Activated CD8-positive, alpha-beta T cell treated with anti-CD3 and anti-CD28 coated beads, Interleukin-2, amount 10 ng/mL, durations not matched to agents 7 days and 5 days (primary cell): ENCODE measurements at regions not wholly inside any gene's neighbourhood (a gene's known extent, or its start where the extent isn't known, plus 50 kb on each side); places are given as distances from the start of the nearest gene placed in this dataset.

Source experiments
- ATAC-seq: fragments of 150-1000 bp; cut with Tn5 transposase; one replicate; pipeline ENCODE4 v1.10.0; 2021; ENCODE audit warnings: moderate library complexity
- CTCF ChIA-PET: fragments of 350-600 bp; sonication (Branson Sonifier 250); formaldehyde crosslinking; loops from one replicate; lab custom pipeline; 2021; ENCODE audit warnings: antibody characterized with exemption; lab: Charles Lee
- POLR2A ChIA-PET: fragments of 350-600 bp; sonication (Branson Sonifier 250); formaldehyde crosslinking; loops from one replicate; lab custom pipeline; 2021; ENCODE audit warnings: antibody characterized with exemption; lab: Charles Lee
- DNase-seq: peaks from one replicate; pipeline ENCODE4 v3.0.0-alpha.2; 2020
- H3K27ac Mint-ChIP-seq: one replicate; pipeline ENCODE4 v1.8.0; 2021; ENCODE audit warnings: mild to moderate bottlenecking, mixed read lengths
- H3K27me3 Mint-ChIP-seq: one replicate; pipeline ENCODE4 v1.8.0; 2021; ENCODE audit warnings: low read depth, mixed read lengths
- H3K36me3 Mint-ChIP-seq: one replicate; pipeline ENCODE4 v1.8.0; 2021; ENCODE audit warnings: low read depth, mixed read lengths
- H3K4me1 Mint-ChIP-seq: one replicate; pipeline ENCODE4 v1.8.0; 2021; ENCODE audit warnings: low read depth, mixed read lengths
- H3K4me3 Mint-ChIP-seq: one replicate; pipeline ENCODE4 v1.8.0; 2021; ENCODE audit warnings: mild to moderate bottlenecking, mixed read lengths
- H3K9me3 Mint-ChIP-seq: one replicate; pipeline ENCODE4 v1.8.0; 2022; ENCODE audit warnings: mixed read lengths; ENCODE audit not compliant: insufficient read depth

DNA sequence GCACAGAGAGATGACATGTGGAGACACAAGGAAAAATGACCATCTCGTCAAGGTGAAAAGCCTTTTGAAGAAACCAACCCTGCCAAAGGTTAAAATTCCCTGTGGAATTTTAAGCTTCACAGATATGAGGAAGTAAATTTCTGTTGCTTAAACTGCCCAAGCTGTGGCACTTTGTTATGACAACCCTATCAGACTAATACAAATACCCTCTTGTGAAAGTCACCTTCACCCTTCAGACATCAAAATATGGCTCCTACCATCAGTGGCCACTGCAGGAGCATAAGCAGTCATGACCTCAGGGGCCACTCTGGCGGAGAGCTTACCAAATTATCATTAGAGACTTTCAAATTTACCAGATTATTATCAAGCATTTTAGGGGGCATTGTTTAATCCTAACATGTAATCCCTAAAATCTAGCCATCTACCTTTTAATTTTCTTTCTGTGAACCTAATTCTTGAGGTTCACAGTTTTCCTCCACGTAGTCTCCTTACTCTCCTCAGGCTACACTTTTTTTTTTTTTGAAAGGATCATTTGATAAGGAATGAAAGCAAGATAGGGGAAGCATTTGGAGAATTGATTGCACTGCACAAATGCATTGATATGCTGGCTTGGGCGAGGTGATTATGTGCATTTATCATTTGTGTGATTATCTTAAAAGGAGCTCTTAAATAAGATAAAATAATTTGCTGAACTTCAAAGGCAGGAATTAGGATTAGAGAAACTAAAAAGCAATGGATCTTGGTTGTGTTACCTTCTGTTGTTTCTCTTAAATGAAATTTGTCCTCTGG, 90.3 kb downstream of the TMEM168 start:
- DNase-seq (no peak), ATAC-seq (no peak)
- Mint-ChIP-seq H3K9me3 (no peaks in the 10 kb centered on the region), H3K36me3 (no peaks in the 10 kb centered on the region), H3K27ac (no peak overlapping the region), H3K27me3 (peaks cover 2% of the 10 kb centered on the region), H3K4me3 (no peak overlapping the region), H3K4me1 (no peaks in the 10 kb centered on the region)
- ChIA-PET CTCF (no interaction called here), POLR2A (no interaction called here)

DNA sequence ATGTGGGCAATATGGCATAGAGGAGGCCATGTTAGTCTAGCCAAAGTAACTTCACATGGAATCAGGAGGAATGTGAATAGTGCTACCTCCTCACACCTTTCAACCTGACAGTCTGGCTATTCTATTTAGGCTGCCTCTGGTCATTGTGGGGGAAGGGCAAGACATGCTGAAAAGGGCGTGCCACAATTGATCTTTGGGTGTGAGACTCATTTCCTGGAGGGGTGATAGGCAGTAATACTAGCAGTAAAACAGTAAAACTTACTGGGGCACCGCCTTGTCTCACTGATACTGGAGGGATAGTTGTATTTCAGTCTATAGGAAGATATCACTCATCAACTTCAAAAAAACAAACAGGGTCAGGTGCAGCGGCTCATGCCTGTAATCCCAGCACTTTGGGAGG, 88.7 kb downstream of the TMEM168 start:
- POLR2A ChIA-PET = no interaction called here
- no peak overlapping the region for H3K4me3 Mint-ChIP-seq
- no peaks in the 10 kb centered on the region for H3K36me3 Mint-ChIP-seq
- H3K9me3 Mint-ChIP-seq = no peaks in the 10 kb centered on the region
- CTCF ChIA-PET = no interaction called here
- no peak for ATAC-seq
- H3K27ac Mint-ChIP-seq = no peak overlapping the region
- H3K27me3 Mint-ChIP-seq = peaks cover 2% of the 10 kb centered on the region
- H3K4me1 Mint-ChIP-seq = no peaks in the 10 kb centered on the region
- DNase-seq = no peak

DNA sequence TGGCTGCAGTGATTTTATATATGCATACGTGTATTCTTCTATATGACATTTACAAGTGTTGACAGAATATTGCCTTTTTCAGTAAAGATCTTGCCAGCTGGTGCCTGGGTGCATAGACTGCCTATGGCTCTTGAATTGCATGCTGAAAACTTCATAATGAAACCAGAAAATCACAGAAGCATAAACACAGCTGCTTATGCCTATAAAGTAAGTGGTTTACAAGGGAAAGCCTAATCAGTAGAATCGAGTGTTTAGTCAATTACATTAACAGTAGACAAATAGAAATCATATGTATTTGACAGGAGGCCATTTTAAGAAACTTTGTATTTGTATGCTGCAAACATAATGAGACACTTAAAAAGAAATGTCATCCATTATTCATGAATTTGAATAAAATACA, 82.5 kb downstream of the TMEM168 start:
- no peak overlapping the region for H3K4me3 Mint-ChIP-seq
- ChIA-PET CTCF (no interaction called here), POLR2A (no interaction called here)
- H3K36me3 Mint-ChIP-seq = no peaks in the 10 kb centered on the region
- no peak overlapping the region for H3K27ac Mint-ChIP-seq
- DNase-seq (no peak), ATAC-seq (no peak)
- H3K9me3 Mint-ChIP-seq = no peaks in the 10 kb centered on the region
- H3K27me3 Mint-ChIP-seq = peaks cover 2% of the 10 kb centered on the region
- no peaks in the 10 kb centered on the region for H3K4me1 Mint-ChIP-seq

DNA sequence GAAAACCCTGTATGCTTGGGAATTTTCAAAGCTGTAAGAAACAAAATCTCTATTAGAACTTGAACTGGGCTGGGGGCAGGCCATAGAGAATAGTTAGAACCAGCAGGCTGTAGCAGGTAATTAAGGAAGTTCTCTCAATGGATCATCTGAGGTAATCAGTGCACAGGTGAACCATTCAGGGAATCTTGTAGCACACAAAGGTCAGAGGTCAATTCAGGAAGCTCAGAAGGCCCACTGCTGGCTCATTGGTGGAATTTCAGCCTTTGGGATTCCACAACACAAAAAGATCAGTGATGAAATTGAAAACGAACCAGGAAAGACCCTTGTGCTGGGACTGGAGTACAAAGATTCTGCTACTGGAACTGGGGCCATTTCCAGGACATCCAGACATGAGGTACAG, 82.0 kb downstream of the TMEM168 start:
- Mint-ChIP-seq H3K27ac (no peak overlapping the region), H3K4me3 (no peak overlapping the region), H3K9me3 (no peaks in the 10 kb centered on the region), H3K36me3 (no peaks in the 10 kb centered on the region), H3K4me1 (no peaks in the 10 kb centered on the region), H3K27me3 (peaks cover 2% of the 10 kb centered on the region)
- ChIA-PET CTCF (no interaction called here), POLR2A (no interaction called here)
- DNase-seq (no peak), ATAC-seq (no peak)
